ENCODE measurements at regions not wholly inside any gene's neighbourhood (a gene's known extent, or its start where the extent isn't known, plus 50 kb on each side); places are given as distances from the start of the nearest gene placed in this dataset.
"Not testable (repeated sequence)": the region's sequence is repeated elsewhere in the genome, so short reads cannot be mapped to it uniquely, and the experiment has no call there.

DNA sequence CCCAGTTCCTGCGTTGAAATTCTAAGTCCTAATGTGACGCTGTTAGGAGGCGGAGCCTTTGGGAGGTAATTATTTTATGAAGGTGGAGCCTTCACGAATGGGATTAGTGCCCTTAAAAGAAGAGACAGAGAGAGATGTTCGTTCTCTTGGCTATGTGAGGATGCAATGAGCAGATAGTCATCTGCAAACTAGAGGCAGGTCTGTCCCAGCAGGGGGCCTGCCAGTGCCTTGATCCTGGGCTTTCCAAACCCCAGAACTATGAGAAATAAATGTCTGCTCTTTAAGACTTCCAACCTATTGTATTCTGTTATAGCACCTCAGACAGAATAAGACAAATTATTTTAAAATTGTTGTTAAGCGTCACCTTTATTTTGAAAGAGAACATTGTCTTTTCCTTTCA lies 123.1 kb upstream of the KCNJ6 start:
- no peak for DNase-seq (ENCODE audit: insufficient read length, low spot score)
- no peak for FAIRE-seq

DNA sequence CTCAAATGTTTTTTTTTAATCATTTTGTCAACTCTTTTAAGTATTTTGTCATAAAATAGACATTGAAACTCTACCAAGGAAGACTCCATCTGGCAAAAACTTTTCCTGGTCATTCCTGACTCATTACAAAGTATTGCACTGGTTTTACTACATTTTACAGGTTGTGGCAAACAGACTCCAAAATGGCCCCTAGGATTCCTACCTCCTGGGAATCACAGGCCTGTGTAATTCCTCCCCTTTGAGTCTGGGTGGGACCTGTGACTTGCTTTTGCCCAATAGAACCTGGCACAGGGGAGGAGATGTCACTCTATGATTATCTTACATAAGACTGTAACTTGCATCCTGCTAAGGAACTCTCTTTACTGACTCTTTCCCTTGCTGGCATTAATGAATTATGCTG lies 123.6 kb upstream of the KCNJ6 start:
- FAIRE-seq (no peak), DNase-seq (ENCODE audit: insufficient read length, low spot score) (no peak)

DNA sequence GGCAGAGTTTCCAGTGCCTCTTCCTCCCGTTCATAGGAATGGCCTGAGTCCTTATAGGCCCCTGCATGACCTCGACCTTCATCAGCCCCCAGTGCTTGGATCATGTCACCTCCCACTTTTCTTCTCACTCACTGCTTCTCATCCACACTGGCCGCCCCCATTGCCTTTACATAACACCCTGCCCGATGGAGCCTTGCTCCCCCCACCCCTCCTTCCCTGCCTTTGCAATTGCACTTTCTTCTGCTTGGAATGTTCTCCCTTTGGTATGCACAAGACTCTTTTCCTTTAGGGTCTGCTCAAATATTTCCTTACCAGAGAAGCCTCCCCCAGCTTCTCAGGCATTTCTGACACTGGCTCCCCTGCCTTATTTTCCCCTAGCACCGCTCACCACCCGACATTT lies 125.2 kb upstream of the KCNJ6 start:
- no peak for DNase-seq (ENCODE audit: insufficient read length, low spot score)
- FAIRE-seq = no peak

GRCh38 chr21:38042246-38042645 lies 126.0 kb upstream of the KCNJ6 start:
- FAIRE-seq (no peak), DNase-seq (ENCODE audit: insufficient read length, low spot score) (no peak)

DNA sequence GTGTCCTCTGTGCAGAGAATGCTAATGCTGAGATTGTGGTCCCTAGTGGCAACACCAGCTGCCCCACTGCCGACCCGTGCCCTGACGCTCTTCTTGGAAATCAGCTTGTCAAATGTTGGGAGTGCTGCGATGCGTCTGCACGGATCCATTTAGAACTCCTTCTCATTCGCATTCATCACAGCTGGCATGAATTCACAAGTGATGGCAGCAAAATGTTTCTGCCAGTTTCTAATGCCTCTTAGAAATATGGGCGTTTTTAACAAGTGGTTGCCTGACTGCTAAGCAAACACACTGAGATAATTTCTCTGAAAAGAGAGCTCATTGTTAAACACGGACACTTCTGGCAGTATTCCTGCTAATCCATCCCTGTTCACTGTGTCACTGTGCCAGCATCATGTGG lies 131.9 kb upstream of the KCNJ6 start:
- DNase-seq (ENCODE audit: insufficient read length, low spot score) = no peak
- no peak for FAIRE-seq

DNA sequence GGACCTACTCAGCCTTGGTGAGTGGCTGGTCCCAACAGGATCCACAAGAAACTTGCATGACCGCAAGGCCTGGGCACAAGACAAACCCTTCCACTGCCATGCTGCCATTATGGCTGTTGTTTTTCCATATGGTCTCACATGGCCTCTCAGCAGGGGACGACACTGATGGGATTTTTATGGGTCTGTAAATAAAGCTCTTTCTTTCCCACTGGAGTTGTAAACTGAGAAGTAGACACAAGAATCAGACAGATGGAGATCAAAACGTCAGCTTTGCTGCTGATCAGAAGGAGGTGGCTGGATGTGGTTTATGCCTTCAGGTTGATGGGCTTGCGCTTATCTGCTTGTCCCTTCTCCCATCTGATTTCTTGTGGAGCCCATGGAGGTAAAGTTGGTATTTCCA lies 138.1 kb upstream of the KCNJ6 start:
- DNase-seq (ENCODE audit: insufficient read length, low spot score) = no peak
- no peak for FAIRE-seq

- FAIRE-seq = no peak
- no peak for DNase-seq (ENCODE audit: insufficient read length, low spot score)
Observed at GRCh38 chr21:38056481-38056880, 140.2 kb upstream of the KCNJ6 start.

DNA sequence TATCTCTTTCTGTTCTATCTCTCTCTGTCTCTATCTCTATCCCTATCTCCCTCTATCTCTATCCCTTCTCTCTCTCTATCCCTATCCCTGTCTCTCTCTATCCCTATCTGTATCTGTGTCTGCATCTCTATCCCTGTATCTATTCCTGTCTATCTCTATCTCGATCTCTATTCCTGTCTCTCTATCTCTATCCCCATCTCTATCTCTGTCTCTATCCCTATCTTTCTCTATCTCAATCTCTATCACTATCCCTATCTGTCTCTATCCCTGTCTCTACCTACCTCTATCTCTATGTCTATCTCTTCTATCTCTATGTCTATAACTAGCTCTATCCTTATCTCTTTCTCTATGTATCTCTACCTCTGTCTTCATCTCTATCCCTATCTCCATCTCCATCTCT lies 141.4 kb upstream of the KCNJ6 start:
- no peak for DNase-seq (ENCODE audit: insufficient read length, low spot score)
- FAIRE-seq = no peak

DNA sequence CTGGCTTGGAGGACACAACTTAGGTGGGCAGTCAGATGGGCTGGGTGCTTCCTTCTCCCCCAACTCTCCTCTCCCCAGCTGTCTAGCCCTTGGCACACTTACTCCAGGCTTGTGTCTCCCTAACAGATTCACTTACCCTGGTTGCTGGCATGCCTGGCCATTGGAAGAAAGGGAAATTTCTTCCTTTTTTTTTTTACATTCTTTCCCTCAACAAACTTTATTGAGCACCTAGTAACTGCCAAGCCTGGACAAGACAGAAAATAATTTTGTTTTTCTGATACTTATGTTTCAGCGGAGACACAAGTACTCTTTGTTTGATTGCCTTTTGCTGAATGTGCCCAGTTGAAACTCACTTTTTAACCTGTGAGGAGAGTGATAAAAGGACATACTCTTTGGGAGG lies 144.3 kb upstream of the KCNJ6 start:
- FAIRE-seq (no peak), DNase-seq (ENCODE audit: insufficient read length, low spot score) (no peak)

GRCh38 chr21:38067086-38067739 lies 151.0 kb upstream of the KCNJ6 start:
- FAIRE-seq (no peak), DNase-seq (ENCODE audit: insufficient read length, low spot score) (no peak)

DNA sequence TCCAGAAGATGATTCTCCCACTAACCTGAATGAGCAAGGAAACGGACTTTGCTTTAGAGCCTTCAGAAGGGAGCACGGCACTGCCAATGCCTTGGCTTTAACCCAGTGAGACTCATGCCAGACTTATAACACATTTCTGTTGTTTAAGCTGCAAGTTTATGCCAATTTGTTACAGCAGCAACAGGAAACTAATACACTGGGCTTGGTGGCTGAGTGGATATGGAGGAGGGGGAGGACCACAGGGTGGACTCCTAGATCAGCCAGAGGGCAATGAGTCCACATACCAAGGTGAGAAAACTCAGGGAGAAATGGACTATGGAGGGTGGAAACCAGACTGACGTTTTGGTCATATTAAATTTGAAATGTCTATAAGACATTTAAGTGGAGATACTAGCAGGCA lies 156.2 kb upstream of the KCNJ6 start:
- DNase-seq (ENCODE audit: insufficient read length, low spot score) = no peak
- FAIRE-seq = no peak

DNA sequence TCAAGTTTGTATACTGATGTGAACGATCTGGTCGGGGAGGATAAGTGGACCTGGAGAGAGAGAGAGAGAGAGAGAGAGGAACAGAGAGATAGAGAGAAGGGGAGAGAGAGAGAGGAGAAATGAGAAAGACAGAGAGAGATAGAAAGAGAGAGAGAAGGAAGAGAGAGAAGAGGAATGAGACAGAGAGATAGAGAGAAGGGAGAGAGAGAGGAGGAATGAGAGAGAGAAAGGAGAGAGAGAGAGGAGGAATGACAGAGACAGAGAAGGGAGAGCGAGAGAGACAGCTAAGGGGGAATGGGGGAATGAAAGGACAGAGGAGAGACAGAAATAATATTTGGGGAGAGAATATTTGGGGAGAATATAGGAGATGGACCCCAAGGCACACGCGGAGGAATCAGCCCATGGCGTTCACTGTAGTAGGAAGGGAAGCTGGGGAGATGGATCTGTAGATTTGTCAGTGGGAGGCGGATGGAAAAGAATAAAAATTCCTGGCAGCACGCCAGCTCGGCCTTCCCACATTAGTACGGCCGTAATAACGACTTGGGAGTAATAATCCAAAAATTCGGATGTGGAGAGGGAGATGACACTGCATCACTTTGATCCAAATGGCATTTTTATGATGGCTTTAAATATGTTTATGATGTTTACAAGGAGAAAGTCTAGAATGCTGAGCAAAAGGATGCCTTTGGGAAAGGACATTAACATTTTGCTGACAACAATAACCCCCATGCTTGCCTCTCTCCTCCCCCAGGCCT lies 159.8 kb upstream of the KCNJ6 start:
- no peak for FAIRE-seq
- no peak for DNase-seq (ENCODE audit: insufficient read length, low spot score)

DNA sequence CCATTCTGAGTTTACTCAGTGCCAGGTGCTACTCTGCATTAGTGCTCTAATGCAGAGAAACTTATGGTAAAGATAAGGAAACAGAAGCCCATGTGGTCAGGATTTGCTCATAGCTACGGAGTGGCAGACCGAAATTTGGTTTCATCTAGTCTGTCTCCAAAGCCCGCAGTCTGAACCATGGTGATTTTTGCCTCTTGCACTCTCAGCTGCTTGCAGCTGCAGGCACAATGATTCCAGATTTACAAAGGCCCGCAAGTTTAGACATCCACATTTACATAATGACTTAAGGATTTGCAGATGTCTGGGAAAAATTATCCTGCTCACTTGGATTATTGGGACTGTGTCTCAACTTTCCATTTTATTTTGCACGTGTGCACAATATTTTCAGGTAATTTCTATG lies 161.3 kb upstream of the KCNJ6 start:
- DNase-seq (ENCODE audit: insufficient read length, low spot score) (no peak), FAIRE-seq (no peak)

- FAIRE-seq (no peak), DNase-seq (ENCODE audit: insufficient read length, low spot score) (no peak)
Observed at GRCh38 chr21:38080888-38081287, 164.6 kb upstream of the KCNJ6 start.

DNA sequence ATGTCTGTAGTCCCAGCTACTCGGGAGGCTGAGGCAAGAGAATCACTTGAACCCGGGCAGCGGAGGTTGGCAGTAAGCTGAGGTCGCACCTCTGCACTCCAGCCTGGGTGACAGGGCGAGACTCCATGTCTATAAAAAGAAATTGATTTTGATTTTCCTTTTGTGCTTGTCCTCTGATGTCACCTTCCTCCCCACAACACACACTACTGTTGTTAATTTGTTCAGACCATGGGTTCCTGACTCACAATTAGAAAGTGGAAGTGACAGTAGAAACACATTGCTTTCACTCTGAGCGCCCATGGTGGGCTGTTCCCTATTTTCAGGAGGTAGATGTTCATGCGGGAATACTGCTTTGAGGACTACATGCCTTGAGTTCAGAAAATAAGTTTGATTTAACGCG lies 165.5 kb upstream of the KCNJ6 start:
- no peak for DNase-seq (ENCODE audit: insufficient read length, low spot score)
- FAIRE-seq = no peak

DNA sequence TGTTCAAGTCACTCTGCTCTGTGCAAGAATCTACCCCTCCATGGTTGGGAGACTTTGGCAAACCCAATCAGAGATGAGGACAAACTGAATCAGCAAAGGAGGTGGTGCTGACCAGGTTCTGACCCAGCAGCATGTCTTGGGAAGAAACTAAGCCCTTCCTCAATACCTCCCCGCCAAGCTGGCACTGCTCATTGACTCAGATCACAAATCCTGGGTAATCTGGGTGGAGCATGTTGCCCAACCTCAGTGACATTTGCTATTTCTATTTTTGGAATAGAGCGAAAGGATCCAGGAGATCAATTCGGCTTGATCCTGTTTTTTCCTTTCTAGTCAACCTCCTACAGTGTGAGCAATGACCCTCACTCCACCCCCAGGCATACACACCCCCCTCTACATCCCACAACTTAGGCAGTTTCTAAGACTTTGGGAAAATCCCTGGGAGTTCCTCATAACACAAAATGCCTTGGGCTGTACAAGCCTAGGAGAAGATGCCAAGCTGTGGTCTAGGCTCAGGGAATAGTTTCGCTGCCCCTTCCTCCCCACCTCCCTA lies 166.8 kb upstream of the KCNJ6 start:
- DNase-seq (ENCODE audit: insufficient read length, low spot score) = no peak

GRCh38 chr21:38083535-38083934 lies 167.3 kb upstream of the KCNJ6 start:
- FAIRE-seq = no peak
- no peak for DNase-seq (ENCODE audit: insufficient read length, low spot score)

More for the DNA sequence above, 166.8 kb upstream of the KCNJ6 start:
- FAIRE-seq = no peak

DNA sequence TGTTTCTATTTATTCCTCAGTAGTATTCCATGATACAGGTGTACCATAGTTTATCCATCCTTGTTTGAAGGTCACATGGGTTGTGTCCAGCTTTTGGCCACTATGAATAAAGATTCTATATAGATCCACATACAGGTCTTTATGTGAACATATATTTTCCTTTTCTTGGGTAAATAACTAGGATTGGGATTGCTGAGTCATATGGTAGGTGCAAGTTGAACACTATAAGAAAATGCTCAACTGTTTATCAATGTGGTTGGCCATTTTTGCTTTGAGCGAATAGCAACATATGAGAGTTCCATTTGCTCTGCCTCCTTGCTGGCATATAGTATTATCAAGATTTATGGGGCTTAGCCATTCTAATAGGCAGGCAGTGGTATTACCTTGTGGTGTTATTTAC lies 170.2 kb upstream of the KCNJ15 start:
- no peak for DNase-seq (ENCODE audit: insufficient read length, low spot score)
- FAIRE-seq = no peak

- FAIRE-seq (no peak), DNase-seq (ENCODE audit: insufficient read length, low spot score) (no peak)
Observed at GRCh38 chr21:38088916-38089762, 167.7 kb upstream of the KCNJ15 start.

GRCh38 chr21:38089763-38090046 lies 167.1 kb upstream of the KCNJ15 start:
- no peak for FAIRE-seq

GRCh38 chr21:38091061-38091460 lies 165.7 kb upstream of the KCNJ15 start:
- not testable (repeated sequence) for DNase-seq (ENCODE audit: insufficient read length, low spot score); FAIRE-seq

More at GRCh38 chr21:38089763-38090046, 167.1 kb upstream of the KCNJ15 start:
- DNase-seq (ENCODE audit: insufficient read length, low spot score) = no peak

- DNase-seq (ENCODE audit: insufficient read length, low spot score) (no peak), FAIRE-seq (no peak)
Observed at GRCh38 chr21:38092051-38092450, 164.7 kb upstream of the KCNJ15 start.
